Endodermal cell (in vitro differentiated cells): ENCODE measurements at regions not wholly inside any gene's neighbourhood (a gene's known extent, or its start where the extent isn't known, plus 50 kb on each side); places are given as distances from the start of the nearest gene placed in this dataset.

Source experiments
- DNase-seq: peaks from one replicate; pipeline ENCODE4 v3.0.0-alpha.2; 2017
- H3K27ac ChIP-seq: 2 replicates; pipeline ENCODE4 v1.5.1; 2013; ENCODE audit warnings: mild to moderate bottlenecking, low read depth, low read length, moderate library complexity
- H3K27me3 ChIP-seq: 2 replicates; pipeline ENCODE4 v1.6.1; 2013; ENCODE audit warnings: mild to moderate bottlenecking, low read length, moderate library complexity; ENCODE audit not compliant: insufficient read depth, control insufficient read depth, poor library complexity, severe bottlenecking
- H3K36me3 ChIP-seq: 2 replicates; pipeline ENCODE4 v1.7.0; 2013; ENCODE audit warnings: mild to moderate bottlenecking, low read length, moderate library complexity; ENCODE audit not compliant: control insufficient read depth, insufficient read depth
- H3K4me1 ChIP-seq: one replicate; pipeline ENCODE4 v1.7.0; 2013; ENCODE audit warnings: low read length; ENCODE audit not compliant: control insufficient read depth, insufficient read depth
- H3K4me3 ChIP-seq: 2 replicates; pipeline ENCODE4 v1.5.1; 2013; ENCODE audit warnings: mild to moderate bottlenecking, low read length, moderate library complexity
- H3K9ac ChIP-seq: 2 replicates; pipeline ENCODE4 v1.6.1; 2013; ENCODE audit warnings: mild to moderate bottlenecking, low read length, moderate library complexity; ENCODE audit not compliant: poor library complexity, severe bottlenecking; ENCODE audit errors: extremely low read depth
- H3K9me3 ChIP-seq: 2 replicates; pipeline ENCODE4 v1.6.1; 2013; ENCODE audit warnings: mild to moderate bottlenecking, low read length, moderate library complexity; ENCODE audit not compliant: control insufficient read depth
- H3K27ac Mint-ChIP-seq: 2 replicates; pipeline ENCODE4 v1.8.0; 2020; ENCODE audit warnings: mixed read lengths
- H3K27me3 Mint-ChIP-seq: 2 replicates; pipeline ENCODE4 v1.8.0; 2021; ENCODE audit warnings: mild to moderate bottlenecking, mixed read lengths; ENCODE audit not compliant: insufficient read depth
- H3K36me3 Mint-ChIP-seq: 2 replicates; pipeline ENCODE4 v1.8.0; 2020; ENCODE audit warnings: low read depth, mixed read lengths
- H3K4me1 Mint-ChIP-seq: 2 replicates; pipeline ENCODE4 v1.8.0; 2020; ENCODE audit warnings: mixed read lengths
- H3K4me3 Mint-ChIP-seq: 2 replicates; pipeline ENCODE4 v1.8.0; 2020; ENCODE audit warnings: mild to moderate bottlenecking, moderate library complexity, mixed read lengths
- H3K9me3 Mint-ChIP-seq: 2 replicates; pipeline ENCODE4 v1.8.0; 2020; ENCODE audit warnings: mild to moderate bottlenecking, mixed read lengths
- WGBS, 2 experiments: methylation state at CpG; one replicate each; pipeline versions ENCODE4 v1.1.5 to v1.1.7; 2013; ENCODE audit warnings: missing lambda C conversion rate in 2 of 2, mixed read lengths in 1 of 2; ENCODE audit not compliant: insufficient coverage in 1 of 2, insufficient read length in 1 of 2; 5-methylcytosine and 5-hydroxymethylcytosine counted together
- TF ChIP-seq, protein P1 (sequence below): fragments of 200-600 bp; sonication (generic); conservative IDR thresholded peaks from 2 replicates; pipeline ENCODE4 v1.5.0; 2021; ENCODE audit warnings: antibody characterized with exemption, mild to moderate bottlenecking

DNA sequence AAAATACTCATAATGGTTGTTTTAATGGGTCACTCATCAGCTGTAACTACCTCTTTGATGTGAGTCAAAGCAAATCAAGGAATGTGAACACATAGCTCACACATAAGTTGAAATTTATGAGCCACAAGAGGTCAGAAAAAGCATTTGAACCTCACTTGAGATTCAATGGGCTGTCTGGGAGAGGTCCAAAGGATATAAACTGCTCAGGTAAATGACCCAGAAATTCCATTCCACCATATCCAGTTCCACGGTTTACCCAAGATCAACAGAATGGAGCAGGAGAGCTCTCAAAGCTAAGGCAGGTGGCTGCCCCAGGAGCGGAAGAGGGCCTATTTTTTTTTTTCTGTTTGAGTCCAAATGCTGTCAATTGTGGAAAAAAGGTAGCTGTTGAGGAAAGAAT, 464.1 kb downstream of the TNS1 start:
- TF ChIP-seq, protein P1, sequence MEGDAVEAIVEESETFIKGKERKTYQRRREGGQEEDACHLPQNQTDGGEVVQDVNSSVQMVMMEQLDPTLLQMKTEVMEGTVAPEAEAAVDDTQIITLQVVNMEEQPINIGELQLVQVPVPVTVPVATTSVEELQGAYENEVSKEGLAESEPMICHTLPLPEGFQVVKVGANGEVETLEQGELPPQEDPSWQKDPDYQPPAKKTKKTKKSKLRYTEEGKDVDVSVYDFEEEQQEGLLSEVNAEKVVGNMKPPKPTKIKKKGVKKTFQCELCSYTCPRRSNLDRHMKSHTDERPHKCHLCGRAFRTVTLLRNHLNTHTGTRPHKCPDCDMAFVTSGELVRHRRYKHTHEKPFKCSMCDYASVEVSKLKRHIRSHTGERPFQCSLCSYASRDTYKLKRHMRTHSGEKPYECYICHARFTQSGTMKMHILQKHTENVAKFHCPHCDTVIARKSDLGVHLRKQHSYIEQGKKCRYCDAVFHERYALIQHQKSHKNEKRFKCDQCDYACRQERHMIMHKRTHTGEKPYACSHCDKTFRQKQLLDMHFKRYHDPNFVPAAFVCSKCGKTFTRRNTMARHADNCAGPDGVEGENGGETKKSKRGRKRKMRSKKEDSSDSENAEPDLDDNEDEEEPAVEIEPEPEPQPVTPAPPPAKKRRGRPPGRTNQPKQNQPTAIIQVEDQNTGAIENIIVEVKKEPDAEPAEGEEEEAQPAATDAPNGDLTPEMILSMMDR, result no peak
- Histone ChIP-seq H3K4me1 (no peaks in the 10 kb centered on the region), H3K27ac (no peak overlapping the region), H3K9me3 (no peaks in the 10 kb centered on the region), H3K9ac (no peak overlapping the region), H3K4me3 (no peak overlapping the region), H3K36me3 (no peaks in the 10 kb centered on the region), H3K27me3 (no peaks in the 10 kb centered on the region)
- no peaks in the 10 kb centered on the region for H3K36me3 Mint-ChIP-seq
- no peak overlapping the region for H3K27ac Mint-ChIP-seq
- peaks cover 3% of the 10 kb centered on the region for H3K27me3 Mint-ChIP-seq
- no peak for DNase-seq
- no peak overlapping the region for H3K4me3 Mint-ChIP-seq
- peaks cover 1% of the 10 kb centered on the region for H3K9me3 Mint-ChIP-seq
- peaks cover 3% of the 10 kb centered on the region for H3K4me1 Mint-ChIP-seq
- WGBS, 2 experiments, result 80 to 94% methylated on average over 1 to 2 of the region's 2 CpGs

DNA sequence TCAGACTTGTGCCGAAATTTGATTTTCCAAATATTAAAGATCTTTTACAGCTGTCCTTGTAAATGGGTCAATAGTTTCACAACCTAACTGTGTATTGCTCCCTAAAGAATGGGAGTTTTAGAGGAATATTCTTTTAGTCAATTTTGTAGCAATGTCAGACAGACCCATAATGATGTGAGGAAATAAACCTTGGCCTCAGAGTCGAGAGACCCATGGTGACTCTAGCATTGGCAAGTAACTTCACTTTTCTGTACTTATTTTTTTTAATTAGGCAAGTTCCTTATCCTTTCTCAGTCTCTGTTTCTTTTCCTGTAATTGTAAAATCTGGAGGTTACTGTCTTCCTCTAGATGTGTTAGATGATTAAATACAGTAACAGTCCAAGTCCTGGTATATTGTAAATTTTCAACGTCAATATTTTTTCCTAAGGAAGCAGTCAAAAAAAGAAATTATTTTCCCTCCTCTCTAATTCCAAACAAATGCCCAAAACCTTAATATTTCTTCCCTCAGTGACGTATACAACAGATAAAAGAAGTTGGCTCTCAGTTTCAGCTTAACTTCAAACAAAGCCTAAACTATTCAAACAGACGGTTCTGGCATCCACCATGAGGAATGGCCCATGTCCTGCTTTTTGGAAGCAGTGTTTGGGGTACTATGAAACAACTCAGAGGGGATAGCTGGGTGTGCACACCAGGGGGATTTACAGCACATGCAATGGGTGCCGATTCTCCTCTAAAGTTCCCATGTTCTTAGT, 466.7 kb downstream of the TNS1 start:
- DNase-seq, result no peak
- no peaks in the 10 kb centered on the region for H3K36me3 ChIP-seq
- Mint-ChIP-seq H3K27me3 (peaks cover 5% of the 10 kb centered on the region), H3K4me3 (no peak overlapping the region), H3K36me3 (no peaks in the 10 kb centered on the region), H3K27ac (no peak overlapping the region), H3K4me1 (peaks cover 4% of the 10 kb centered on the region), H3K9me3 (no peaks in the 10 kb centered on the region)
- H3K9me3 ChIP-seq, result no peaks in the 10 kb centered on the region
- no peak overlapping the region for H3K9ac ChIP-seq
- no peak overlapping the region for H3K27ac ChIP-seq
- H3K4me3 ChIP-seq, result no peak overlapping the region
- H3K27me3 ChIP-seq, result no peaks in the 10 kb centered on the region
- TF ChIP-seq, protein P1, result no peak
- 91 to 93% methylated on average over 4 to 6 of the region's 6 CpGs for WGBS, 2 experiments
- H3K4me1 ChIP-seq, result no peaks in the 10 kb centered on the region

DNA sequence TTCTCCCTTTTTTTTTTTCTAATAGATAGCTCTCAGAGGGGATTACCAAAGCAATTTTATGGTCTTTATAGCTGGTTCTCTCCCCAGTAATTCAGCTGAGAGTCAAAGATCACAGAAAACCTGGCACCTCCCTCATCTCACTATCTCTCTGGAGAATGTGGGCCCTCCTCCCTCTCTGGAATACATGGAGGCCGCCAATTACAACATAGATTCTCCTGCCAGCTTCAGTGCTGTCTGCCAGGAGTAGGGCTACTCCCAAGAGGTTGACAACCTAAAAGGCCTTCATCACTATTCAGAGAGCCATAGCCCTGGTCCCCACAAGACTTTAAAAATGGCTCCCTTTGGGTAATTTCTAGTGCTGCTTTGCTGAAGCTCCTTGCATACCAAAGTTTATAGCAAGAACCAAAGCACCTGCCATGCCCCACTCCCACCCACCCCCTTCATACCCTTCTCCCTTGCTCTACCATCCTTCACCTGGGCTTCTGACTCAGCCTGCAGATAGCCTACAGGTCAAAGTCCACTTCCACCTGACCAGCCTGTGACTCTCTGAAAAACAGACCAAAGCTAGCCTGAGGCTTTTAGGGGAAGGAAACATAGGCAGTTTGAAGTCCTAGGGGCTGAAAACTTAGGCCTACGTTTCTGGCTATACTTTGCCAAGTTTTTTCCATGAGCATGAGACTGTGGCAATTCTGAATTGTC, 472.3 kb downstream of the TNS1 start:
- DNase-seq, result no peak
- no peak overlapping the region for H3K4me3 ChIP-seq
- WGBS, 2 experiments, result 93 to 100% methylated on average over 1 to 2 of the region's 2 CpGs
- Mint-ChIP-seq H3K27me3 (peaks cover 24% of the 10 kb centered on the region), H3K27ac (no peak overlapping the region), H3K4me1 (peaks cover 12% of the 10 kb centered on the region), H3K4me3 (no peak overlapping the region), H3K36me3 (no peaks in the 10 kb centered on the region), H3K9me3 (no peaks in the 10 kb centered on the region)
- no peak overlapping the region for H3K9ac ChIP-seq
- H3K9me3 ChIP-seq, result no peaks in the 10 kb centered on the region
- no peaks in the 10 kb centered on the region for H3K4me1 ChIP-seq
- no peaks in the 10 kb centered on the region for H3K27me3 ChIP-seq
- no peaks in the 10 kb centered on the region for H3K36me3 ChIP-seq
- H3K27ac ChIP-seq, result no peak overlapping the region
- TF ChIP-seq, protein P1, result no peak
